SK-N-SH (cell line): ENCODE measurements at regions not wholly inside any gene's neighbourhood (a gene's known extent, or its start where the extent isn't known, plus 50 kb on each side); places are given as distances from the start of the nearest gene placed in this dataset.

ENCODE experiments used
- RAD21 ChIP-seq: IDR thresholded peaks from 2 replicates; pipeline ENCODE4 v1.6.1; 2012; ENCODE audit warnings: mild to moderate bottlenecking, low read length
- SMC3 ChIP-seq: IDR thresholded peaks from 2 replicates; pipeline ENCODE4 v1.6.1; 2012; ENCODE audit warnings: low read depth, low read length, improper control_type of control experiment
- TF ChIP-seq, protein P1 (sequence below): IDR thresholded peaks from 2 replicates; pipeline ENCODE4; 2012
- TF ChIP-seq, protein P2 (sequence below): fragments of 200-600 bp; sonication (generic); IDR thresholded peaks from 2 replicates; pipeline ENCODE4 v1.6.1; 2017; ENCODE audit warnings: antibody characterized with exemption, mild to moderate bottlenecking, moderate library complexity

DNA sequence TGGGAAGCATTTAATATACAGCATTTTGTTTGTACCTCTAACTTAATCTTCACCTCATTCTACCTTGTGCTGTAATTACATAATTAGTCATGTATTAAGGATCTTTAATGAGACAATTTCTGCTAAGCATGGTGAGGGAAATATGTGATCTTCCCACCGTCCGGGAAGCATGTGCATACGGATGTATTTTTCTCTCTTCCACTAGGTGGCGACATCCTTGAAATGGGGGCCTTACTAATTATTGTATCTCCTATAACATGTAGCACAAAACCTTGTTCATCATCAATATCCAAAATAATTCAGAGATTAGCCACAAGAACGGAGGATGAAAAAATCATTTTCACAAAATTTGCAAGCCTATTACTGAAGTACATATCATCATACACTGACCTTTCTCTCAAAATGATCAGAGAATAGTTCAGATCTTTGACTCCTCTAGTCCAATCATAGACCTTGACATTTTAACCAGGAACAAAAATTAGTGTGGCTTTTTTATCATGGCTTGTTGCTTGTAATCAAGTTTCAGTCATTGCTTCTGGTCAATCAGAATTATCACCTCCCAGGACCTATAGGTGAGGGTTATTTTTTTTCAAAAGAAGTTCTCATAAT lies 148.9 kb upstream of the GBE1 start:
- TF ChIP-seq RAD21 (peak; percentile 66), SMC3 (peak; percentile 71)
- TF ChIP-seq, protein P1, sequence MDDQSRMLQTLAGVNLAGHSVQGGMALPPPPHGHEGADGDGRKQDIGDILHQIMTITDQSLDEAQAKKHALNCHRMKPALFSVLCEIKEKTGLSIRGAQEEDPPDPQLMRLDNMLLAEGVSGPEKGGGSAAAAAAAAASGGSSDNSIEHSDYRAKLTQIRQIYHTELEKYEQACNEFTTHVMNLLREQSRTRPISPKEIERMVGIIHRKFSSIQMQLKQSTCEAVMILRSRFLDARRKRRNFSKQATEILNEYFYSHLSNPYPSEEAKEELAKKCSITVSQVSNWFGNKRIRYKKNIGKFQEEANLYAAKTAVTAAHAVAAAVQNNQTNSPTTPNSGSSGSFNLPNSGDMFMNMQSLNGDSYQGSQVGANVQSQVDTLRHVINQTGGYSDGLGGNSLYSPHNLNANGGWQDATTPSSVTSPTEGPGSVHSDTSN, result no peak
- TF ChIP-seq, protein P2, sequence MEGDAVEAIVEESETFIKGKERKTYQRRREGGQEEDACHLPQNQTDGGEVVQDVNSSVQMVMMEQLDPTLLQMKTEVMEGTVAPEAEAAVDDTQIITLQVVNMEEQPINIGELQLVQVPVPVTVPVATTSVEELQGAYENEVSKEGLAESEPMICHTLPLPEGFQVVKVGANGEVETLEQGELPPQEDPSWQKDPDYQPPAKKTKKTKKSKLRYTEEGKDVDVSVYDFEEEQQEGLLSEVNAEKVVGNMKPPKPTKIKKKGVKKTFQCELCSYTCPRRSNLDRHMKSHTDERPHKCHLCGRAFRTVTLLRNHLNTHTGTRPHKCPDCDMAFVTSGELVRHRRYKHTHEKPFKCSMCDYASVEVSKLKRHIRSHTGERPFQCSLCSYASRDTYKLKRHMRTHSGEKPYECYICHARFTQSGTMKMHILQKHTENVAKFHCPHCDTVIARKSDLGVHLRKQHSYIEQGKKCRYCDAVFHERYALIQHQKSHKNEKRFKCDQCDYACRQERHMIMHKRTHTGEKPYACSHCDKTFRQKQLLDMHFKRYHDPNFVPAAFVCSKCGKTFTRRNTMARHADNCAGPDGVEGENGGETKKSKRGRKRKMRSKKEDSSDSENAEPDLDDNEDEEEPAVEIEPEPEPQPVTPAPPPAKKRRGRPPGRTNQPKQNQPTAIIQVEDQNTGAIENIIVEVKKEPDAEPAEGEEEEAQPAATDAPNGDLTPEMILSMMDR, result peak; percentile 88
